MM.1S (cell line): ENCODE measurements at regions not wholly inside any gene's neighbourhood (a gene's known extent, or its start where the extent isn't known, plus 50 kb on each side); places are given as distances from the start of the nearest gene placed in this dataset.

Experiments used
- DNase-seq: peaks from one replicate; pipeline ENCODE4 v3.0.0-alpha.2; 2015
- H2AFZ ChIP-seq: fragments of 300-600 bp; sonication (generic); 2 replicates; pipeline ENCODE4 v1.6.0; 2016; ENCODE audit warnings: antibody characterized with exemption, low read length
- H3F3A ChIP-seq: fragments of 300-600 bp; sonication (generic); 2 replicates; pipeline ENCODE4 v1.6.1; 2016; ENCODE audit warnings: mild to moderate bottlenecking, antibody characterized with exemption, low read length, moderate library complexity, mixed read lengths; ENCODE audit not compliant: insufficient read depth
- H3K27ac ChIP-seq: fragments of 300-600 bp; sonication (generic); 2 replicates; pipeline ENCODE4 v1.5.1; 2016; ENCODE audit warnings: mild to moderate bottlenecking, low read length
- H3K27me3 ChIP-seq: fragments of 300-600 bp; sonication (generic); replicated peaks from 2 replicates; pipeline ENCODE4 v1.6.0; 2016; ENCODE audit warnings: low read length; ENCODE audit not compliant: insufficient read depth
- H3K36me3 ChIP-seq: fragments of 300-600 bp; sonication (generic); replicated peaks from 2 replicates; pipeline ENCODE4 v1.6.1; 2016; ENCODE audit warnings: mild to moderate bottlenecking, low read length, mixed read lengths; ENCODE audit not compliant: insufficient read depth
- H3K4me1 ChIP-seq: fragments of 300-600 bp; sonication (generic); 2 replicates; pipeline ENCODE4 v1.6.1; 2016; ENCODE audit warnings: low read length, mixed read lengths
- H3K4me2 ChIP-seq: fragments of 300-600 bp; sonication (generic); 2 replicates; pipeline ENCODE4 v1.6.0; 2016; ENCODE audit warnings: low read depth, low read length
- H3K4me3 ChIP-seq: fragments of 300-600 bp; sonication (generic); 2 replicates; pipeline ENCODE4 v1.5.1; 2016; ENCODE audit warnings: low read length, mixed read lengths
- H3K79me2 ChIP-seq: fragments of 300-600 bp; sonication (generic); 2 replicates; pipeline ENCODE4 v1.6.1; 2016; ENCODE audit warnings: mixed run types, low read length, mixed read lengths
- H3K9ac ChIP-seq: fragments of 300-600 bp; sonication (generic); 2 replicates; pipeline ENCODE4 v1.6.1; 2016; ENCODE audit warnings: low read length, mixed read lengths
- H3K9me2 ChIP-seq: fragments of 300-600 bp; sonication (generic); replicated peaks from 2 replicates; pipeline ENCODE4 v1.6.1; 2016; ENCODE audit warnings: mild to moderate bottlenecking, low read length, mixed read lengths; ENCODE audit not compliant: insufficient read depth
- H3K9me3 ChIP-seq: fragments of 300-600 bp; sonication (generic); replicated peaks from 2 replicates; pipeline ENCODE4 v1.6.1; 2016; ENCODE audit warnings: mild to moderate bottlenecking, low read length, mixed read lengths; ENCODE audit not compliant: insufficient read depth
- H4K20me1 ChIP-seq: fragments of 300-600 bp; sonication (generic); 2 replicates; pipeline ENCODE4 v1.6.1; 2016; ENCODE audit warnings: mild to moderate bottlenecking, low read length, moderate library complexity, mixed read lengths; ENCODE audit not compliant: insufficient read depth
- EZH2 ChIP-seq: fragments of 300-600 bp; sonication (generic); optimal IDR thresholded peaks from 2 replicates; pipeline ENCODE3; 2017; ENCODE audit warnings: low read depth, mild to moderate bottlenecking, antibody characterized with exemption, low read length, mixed read lengths
- EZH2phosphoT487 ChIP-seq: fragments of 300-600 bp; sonication (generic); IDR thresholded peaks from 2 replicates; pipeline ENCODE4 v1.6.1; 2018; ENCODE audit warnings: antibody characterized with exemption, low read length
- TF ChIP-seq, protein P1 (sequence below): fragments of 300-600 bp; sonication (generic); IDR thresholded peaks from 2 replicates; pipeline ENCODE4 v1.5.1; 2016; ENCODE audit warnings: antibody characterized with exemption, low read length, mixed read lengths

DNA sequence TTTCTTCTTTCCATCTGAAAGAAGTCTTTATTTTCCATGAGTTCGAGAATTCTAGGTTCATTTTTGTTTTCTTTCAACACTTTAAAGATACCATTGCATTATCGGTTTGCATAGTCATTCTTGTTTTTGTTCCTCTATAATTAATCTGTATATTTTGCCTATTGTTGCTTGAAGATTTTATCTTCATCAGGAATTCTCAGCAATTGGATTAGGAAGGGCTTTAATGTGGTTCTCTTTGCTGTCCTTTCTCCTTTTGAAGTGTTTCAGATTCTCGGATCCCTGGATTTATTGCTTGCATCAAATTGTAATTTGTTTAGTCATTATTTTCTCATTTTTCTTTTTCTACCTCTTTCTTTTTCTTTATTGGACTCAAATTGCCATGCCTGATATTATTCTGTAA is 609.8 kb downstream of the TLR4 start:
- no peaks in the 10 kb centered on the region for H3K9me2 ChIP-seq
- no peak overlapping the region for H3K27ac ChIP-seq
- H3K79me2 ChIP-seq: no peaks in the 10 kb centered on the region
- no peak overlapping the region for H3K9ac ChIP-seq
- no peak overlapping the region for H2AFZ ChIP-seq
- no peaks in the 10 kb centered on the region for H3K36me3 ChIP-seq
- TF ChIP-seq EZH2phosphoT487: no peak
- TF ChIP-seq, protein P1, sequence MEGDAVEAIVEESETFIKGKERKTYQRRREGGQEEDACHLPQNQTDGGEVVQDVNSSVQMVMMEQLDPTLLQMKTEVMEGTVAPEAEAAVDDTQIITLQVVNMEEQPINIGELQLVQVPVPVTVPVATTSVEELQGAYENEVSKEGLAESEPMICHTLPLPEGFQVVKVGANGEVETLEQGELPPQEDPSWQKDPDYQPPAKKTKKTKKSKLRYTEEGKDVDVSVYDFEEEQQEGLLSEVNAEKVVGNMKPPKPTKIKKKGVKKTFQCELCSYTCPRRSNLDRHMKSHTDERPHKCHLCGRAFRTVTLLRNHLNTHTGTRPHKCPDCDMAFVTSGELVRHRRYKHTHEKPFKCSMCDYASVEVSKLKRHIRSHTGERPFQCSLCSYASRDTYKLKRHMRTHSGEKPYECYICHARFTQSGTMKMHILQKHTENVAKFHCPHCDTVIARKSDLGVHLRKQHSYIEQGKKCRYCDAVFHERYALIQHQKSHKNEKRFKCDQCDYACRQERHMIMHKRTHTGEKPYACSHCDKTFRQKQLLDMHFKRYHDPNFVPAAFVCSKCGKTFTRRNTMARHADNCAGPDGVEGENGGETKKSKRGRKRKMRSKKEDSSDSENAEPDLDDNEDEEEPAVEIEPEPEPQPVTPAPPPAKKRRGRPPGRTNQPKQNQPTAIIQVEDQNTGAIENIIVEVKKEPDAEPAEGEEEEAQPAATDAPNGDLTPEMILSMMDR: no peak
- no peak for TF ChIP-seq EZH2
- H3K27me3 ChIP-seq: no peaks in the 10 kb centered on the region
- no peak overlapping the region for H3K4me3 ChIP-seq
- no peaks in the 10 kb centered on the region for H3K9me3 ChIP-seq
- H4K20me1 ChIP-seq: no peaks in the 10 kb centered on the region
- H3K4me2 ChIP-seq: no peak overlapping the region
- H3F3A ChIP-seq: no peaks in the 10 kb centered on the region
- H3K4me1 ChIP-seq: no peaks in the 10 kb centered on the region
- DNase-seq: no peak

DNA sequence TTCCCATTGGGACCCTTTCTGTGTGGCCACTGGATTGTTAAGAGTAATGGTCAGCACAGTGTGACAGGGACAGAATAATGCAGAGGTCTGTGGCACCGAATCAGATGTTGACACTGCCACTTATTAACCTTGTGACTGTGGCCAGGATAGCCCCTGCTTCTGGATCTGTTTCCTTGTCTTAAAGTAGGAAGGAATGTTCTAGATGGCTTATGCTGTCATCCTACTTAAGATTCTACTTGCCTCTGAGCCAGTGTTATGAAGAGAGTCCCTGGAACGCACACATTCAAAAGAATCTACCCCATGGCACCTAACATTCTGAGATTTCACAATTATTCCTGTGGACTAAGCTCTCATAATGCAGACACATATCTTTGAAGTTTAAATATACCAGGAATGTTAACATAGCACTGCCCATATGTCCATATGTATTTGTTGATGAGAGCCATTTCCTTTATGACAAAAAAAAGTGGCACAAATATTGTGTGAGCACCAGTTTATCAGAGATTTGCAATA is 612.7 kb downstream of the TLR4 start:
- H3K4me2 ChIP-seq: no peak overlapping the region
- no peak for DNase-seq
- no peaks in the 10 kb centered on the region for H3K9me2 ChIP-seq
- H2AFZ ChIP-seq: no peak overlapping the region
- H3K27me3 ChIP-seq: no peaks in the 10 kb centered on the region
- H3F3A ChIP-seq: no peaks in the 10 kb centered on the region
- H3K27ac ChIP-seq: no peak overlapping the region
- H3K9ac ChIP-seq: no peak overlapping the region
- no peak overlapping the region for H3K4me3 ChIP-seq
- TF ChIP-seq EZH2phosphoT487: no peak
- TF ChIP-seq, protein P1: no peak
- TF ChIP-seq EZH2: no peak
- no peaks in the 10 kb centered on the region for H3K9me3 ChIP-seq
- no peaks in the 10 kb centered on the region for H3K79me2 ChIP-seq
- no peaks in the 10 kb centered on the region for H4K20me1 ChIP-seq
- H3K36me3 ChIP-seq: no peaks in the 10 kb centered on the region
- no peaks in the 10 kb centered on the region for H3K4me1 ChIP-seq

DNA sequence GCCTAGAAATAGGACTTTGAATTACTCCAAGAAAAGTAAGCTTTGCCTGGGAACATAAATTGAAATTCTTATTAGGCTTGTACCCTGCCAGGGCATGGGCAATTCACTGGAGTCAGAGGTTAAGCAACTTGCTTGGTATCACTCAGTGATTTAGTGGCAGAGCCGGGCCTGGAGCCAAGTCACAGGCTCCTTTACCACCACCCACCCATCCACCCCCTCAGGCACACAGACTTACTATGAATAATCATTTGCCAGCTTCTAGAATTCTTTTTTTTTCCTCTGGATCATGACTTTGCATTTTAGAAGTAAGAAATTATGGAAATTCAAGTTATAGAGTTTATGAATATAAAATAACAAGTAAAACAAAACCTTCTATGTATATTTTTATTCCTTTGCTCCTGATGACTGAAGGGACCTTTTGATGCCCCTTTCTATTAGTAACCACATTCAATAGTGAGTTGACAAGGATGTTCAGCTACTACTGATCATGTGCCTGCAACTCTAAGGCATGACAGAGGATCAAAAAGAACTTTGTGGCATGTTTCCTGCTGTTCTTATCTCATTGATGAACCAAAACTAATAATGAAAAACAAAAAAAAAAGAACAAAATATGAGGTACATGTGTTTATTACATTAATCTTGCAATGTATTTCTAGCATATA is 614.7 kb downstream of the TLR4 start:
- no peaks in the 10 kb centered on the region for H3K9me2 ChIP-seq
- no peak for DNase-seq
- TF ChIP-seq, protein P1: no peak
- TF ChIP-seq EZH2phosphoT487 (no peak), EZH2 (no peak)
- no peaks in the 10 kb centered on the region for H3K9me3 ChIP-seq
- no peak overlapping the region for H3K27ac ChIP-seq
- H4K20me1 ChIP-seq: no peaks in the 10 kb centered on the region
- no peaks in the 10 kb centered on the region for H3K79me2 ChIP-seq
- H3F3A ChIP-seq: no peaks in the 10 kb centered on the region
- no peaks in the 10 kb centered on the region for H3K27me3 ChIP-seq
- H3K9ac ChIP-seq: no peak overlapping the region
- no peak overlapping the region for H2AFZ ChIP-seq
- H3K4me2 ChIP-seq: no peak overlapping the region
- no peak overlapping the region for H3K4me3 ChIP-seq
- H3K4me1 ChIP-seq: no peaks in the 10 kb centered on the region
- H3K36me3 ChIP-seq: no peaks in the 10 kb centered on the region
